Neuronal stem cell (in vitro differentiated cells): ENCODE measurements at regions not wholly inside any gene's neighbourhood (a gene's known extent, or its start where the extent isn't known, plus 50 kb on each side); places are given as distances from the start of the nearest gene placed in this dataset.

Experiments used
- DNase-seq: peaks from one replicate; pipeline ENCODE4 v3.0.0-alpha.2; 2013; ENCODE audit warnings: low spot score
- H2AFZ ChIP-seq: one replicate; pipeline ENCODE4 v1.6.1; 2013; ENCODE audit warnings: mild to moderate bottlenecking, low read length, inconsistent platforms
- H2AK5ac ChIP-seq: 2 replicates; pipeline ENCODE4 v1.6.1; 2013; ENCODE audit warnings: low read depth, mild to moderate bottlenecking, inconsistent platforms, low read length, moderate library complexity, mixed read lengths
- H2BK120ac ChIP-seq: 2 replicates; pipeline ENCODE4 v1.6.1; 2013; ENCODE audit warnings: low read depth, mild to moderate bottlenecking, inconsistent platforms, low read length, moderate library complexity, mixed read lengths
- H2BK12ac ChIP-seq: one replicate; pipeline ENCODE4 v1.6.1; 2013; ENCODE audit warnings: low read length, inconsistent platforms
- H2BK15ac ChIP-seq: 2 replicates; pipeline ENCODE4 v1.6.1; 2013; ENCODE audit warnings: mild to moderate bottlenecking, low read length, inconsistent platforms, mixed read lengths
- H2BK5ac ChIP-seq: one replicate; pipeline ENCODE4 v1.6.1; 2013; ENCODE audit warnings: inconsistent platforms, mild to moderate bottlenecking, low read length, moderate library complexity
- H3K14ac ChIP-seq: one replicate; pipeline ENCODE4 v1.6.1; 2013; ENCODE audit warnings: low read length, inconsistent platforms
- H3K18ac ChIP-seq: 2 replicates; pipeline ENCODE4 v1.6.1; 2013; ENCODE audit warnings: low read length, inconsistent platforms
- H3K23ac ChIP-seq: 2 replicates; pipeline ENCODE4 v1.6.1; 2013; ENCODE audit warnings: low read depth, mild to moderate bottlenecking, mixed read lengths, low read length, inconsistent platforms; ENCODE audit not compliant: poor library complexity
- H3K27ac ChIP-seq: replicated peaks from 3 replicates; pipeline ENCODE4 v1.5.1; 2013; ENCODE audit warnings: low read length, inconsistent platforms
- H3K27me3 ChIP-seq, 3 experiments: 2 replicates each; pipeline ENCODE4 v1.6.1; 2013; ENCODE audit warnings: low read length in 3 of 3, mild to moderate bottlenecking in 2 of 3, inconsistent platforms in 1 of 3, low read depth in 1 of 3, mixed read lengths in 1 of 3, moderate library complexity in 1 of 3; ENCODE audit not compliant: control insufficient read depth in 3 of 3, insufficient read depth in 3 of 3
- H3K36me3 ChIP-seq, 2 donors: replicated peaks in 1 of 2; 2 replicates each; pipeline ENCODE4 v1.6.1; 2013; ENCODE audit warnings: low read length in 2 of 2; ENCODE audit not compliant: control insufficient read depth in 2 of 2, insufficient read depth in 2 of 2
- H3K4ac ChIP-seq: 2 replicates; pipeline ENCODE4 v1.6.1; 2013; ENCODE audit warnings: inconsistent platforms, mild to moderate bottlenecking, low read length, moderate library complexity
- H3K4me1 ChIP-seq, 2 donors: 1 replicate in 1 of 2; 2 replicates in 1 of 2; pipeline ENCODE4 v1.6.1; 2013; ENCODE audit warnings: low read length in 2 of 2, low read depth in 1 of 2; ENCODE audit not compliant: control insufficient read depth in 2 of 2, insufficient read depth in 1 of 2
- H3K4me2 ChIP-seq: one replicate; pipeline ENCODE4 v1.6.1; 2013; ENCODE audit warnings: mild to moderate bottlenecking, low read length, inconsistent platforms; ENCODE audit not compliant: insufficient read depth, poor library complexity, severe bottlenecking
- H3K4me3 ChIP-seq, 2 donors: 2 replicates each; pipeline ENCODE4 v1.5.1; 2013; ENCODE audit warnings: low read length in 2 of 2, mild to moderate bottlenecking in 2 of 2, inconsistent platforms in 1 of 2, moderate library complexity in 1 of 2
- H3K79me1 ChIP-seq: one replicate; pipeline ENCODE4 v1.6.1; 2013; ENCODE audit warnings: low read depth, mild to moderate bottlenecking, inconsistent platforms, low read length, moderate library complexity
- H3K9ac ChIP-seq: one replicate; pipeline ENCODE4 v1.6.1; 2013; ENCODE audit warnings: mild to moderate bottlenecking, low read depth, low read length, inconsistent platforms; ENCODE audit not compliant: poor library complexity
- H3K9me3 ChIP-seq, 2 donors: replicated peaks in 1 of 2; 2 replicates each; pipeline versions ENCODE3 to v1.6.1; 2013; ENCODE audit warnings: low read length in 2 of 2, mild to moderate bottlenecking in 2 of 2, inconsistent platforms in 1 of 2, low read depth in 1 of 2, mixed read lengths in 1 of 2, moderate library complexity in 1 of 2; ENCODE audit not compliant: control insufficient read depth in 2 of 2, insufficient read depth in 1 of 2
- H4K8ac ChIP-seq: one replicate; pipeline ENCODE4 v1.6.1; 2013; ENCODE audit warnings: low read depth, mild to moderate bottlenecking, inconsistent platforms, low read length, moderate library complexity
- H4K91ac ChIP-seq: one replicate; pipeline ENCODE4 v1.6.1; 2013; ENCODE audit warnings: low read length, low read depth, mild to moderate bottlenecking, inconsistent platforms; ENCODE audit not compliant: poor library complexity
- WGBS, 2 donors: extraction: QIAGEN DNeasy Blood & Tissue Kit; methylation state at CpG; one replicate each; pipeline ENCODE4 v1.1.7; 2013; ENCODE audit warnings: missing lambda C conversion rate in 2 of 2, mixed read lengths in 1 of 2; ENCODE audit not compliant: insufficient read length in 2 of 2, insufficient replicate concordance in 1 of 2; ENCODE audit errors: extremely low coverage in 2 of 2; 5-methylcytosine and 5-hydroxymethylcytosine counted together

DNA sequence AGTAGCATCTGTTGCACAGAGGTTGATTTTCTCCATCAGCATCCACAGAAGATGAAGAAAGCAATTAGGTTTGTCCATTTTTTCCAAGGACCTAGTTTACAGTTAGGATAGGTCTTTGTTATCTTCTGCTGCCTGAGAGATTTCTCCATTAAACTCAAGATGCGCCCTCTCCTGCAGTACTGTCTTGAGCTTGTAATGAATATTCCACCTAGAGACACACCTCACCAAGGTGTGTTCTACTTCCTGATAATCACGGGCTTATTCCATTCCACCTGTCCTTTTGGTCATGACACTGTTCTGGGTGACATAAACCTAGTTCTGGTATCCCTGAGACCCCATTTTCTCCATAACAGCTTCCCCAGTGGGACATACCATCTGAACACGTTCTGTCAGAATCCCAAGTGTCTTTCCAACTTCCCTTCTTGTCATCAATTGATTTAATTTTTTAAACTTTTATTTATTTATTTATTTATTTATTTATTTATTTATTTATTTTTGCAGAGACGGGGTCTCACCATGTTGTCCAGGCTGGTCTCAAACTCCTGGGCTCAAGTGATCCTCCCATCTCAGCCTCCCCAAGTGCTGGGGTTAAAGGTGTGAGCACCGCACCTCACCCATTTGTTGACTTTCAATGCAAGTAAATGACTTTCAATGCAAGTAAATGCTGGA, 75.6 kb upstream of the HS3ST5 start:
- Histone ChIP-seq H3K9me3 (no peaks in the 10 kb centered on the region), H2AFZ (no peak overlapping the region), H3K79me1 (no peaks in the 10 kb centered on the region), H3K18ac (no peak overlapping the region), H4K8ac (no peak overlapping the region), H2BK15ac (no peak overlapping the region), H3K4me1 (peaks cover 0 to 3% of the 10 kb centered on the region in 2 donors), H2BK5ac (no peak overlapping the region), H3K4ac (no peak overlapping the region), H3K4me3 (no peak overlapping the region), H3K36me3 (no peaks in the 10 kb centered on the region), H3K27ac (no peak overlapping the region), H3K4me2 (no peak overlapping the region), H4K91ac (no peak overlapping the region), H3K14ac (no peak overlapping the region), H2BK12ac (no peak overlapping the region), H3K9ac (no peak overlapping the region), H3K27me3 (peaks cover 0 to 50% (median 0%) of the 10 kb centered on the region in 3 experiments), H2AK5ac (no peak overlapping the region), H2BK120ac (no peak overlapping the region), H3K23ac (no peak overlapping the region)
- no CpG with 5 or more reads among the region's 5 CpGs for WGBS, 2 donors
- no peak for DNase-seq

DNA sequence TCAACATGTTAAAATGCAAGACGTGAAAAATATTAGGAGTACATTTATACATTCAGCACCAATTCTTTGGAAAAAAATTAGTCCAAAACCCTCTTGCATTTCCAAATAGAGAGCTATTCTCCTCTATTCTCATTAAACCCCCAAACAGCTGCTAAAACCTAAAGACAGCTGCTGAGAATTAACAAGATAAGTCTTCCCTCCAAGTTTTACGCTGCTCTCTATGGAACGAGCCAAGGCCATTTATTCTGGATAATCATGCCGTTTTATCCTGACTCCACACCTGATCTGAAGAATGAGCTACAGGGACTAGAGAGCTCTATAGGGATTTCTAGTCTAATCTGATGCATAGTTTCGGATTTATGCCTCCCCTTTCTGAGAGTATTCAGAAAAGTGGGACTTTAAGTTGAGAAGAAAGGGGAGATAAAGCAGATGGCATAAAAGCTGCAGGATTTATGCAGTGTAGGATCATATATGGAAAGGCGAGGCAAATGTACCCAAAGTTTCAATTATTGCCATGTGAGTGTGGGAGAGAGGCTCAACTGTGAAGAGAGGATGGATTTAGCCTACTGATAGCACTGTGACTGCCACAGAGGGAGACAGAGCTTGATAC, 64.7 kb upstream of the HS3ST5 start:
- no peak overlapping the region for H2BK15ac ChIP-seq
- no CpG with 5 or more reads among the region's 6 CpGs for WGBS, 2 donors
- H2BK120ac ChIP-seq: no peak overlapping the region

DNA sequence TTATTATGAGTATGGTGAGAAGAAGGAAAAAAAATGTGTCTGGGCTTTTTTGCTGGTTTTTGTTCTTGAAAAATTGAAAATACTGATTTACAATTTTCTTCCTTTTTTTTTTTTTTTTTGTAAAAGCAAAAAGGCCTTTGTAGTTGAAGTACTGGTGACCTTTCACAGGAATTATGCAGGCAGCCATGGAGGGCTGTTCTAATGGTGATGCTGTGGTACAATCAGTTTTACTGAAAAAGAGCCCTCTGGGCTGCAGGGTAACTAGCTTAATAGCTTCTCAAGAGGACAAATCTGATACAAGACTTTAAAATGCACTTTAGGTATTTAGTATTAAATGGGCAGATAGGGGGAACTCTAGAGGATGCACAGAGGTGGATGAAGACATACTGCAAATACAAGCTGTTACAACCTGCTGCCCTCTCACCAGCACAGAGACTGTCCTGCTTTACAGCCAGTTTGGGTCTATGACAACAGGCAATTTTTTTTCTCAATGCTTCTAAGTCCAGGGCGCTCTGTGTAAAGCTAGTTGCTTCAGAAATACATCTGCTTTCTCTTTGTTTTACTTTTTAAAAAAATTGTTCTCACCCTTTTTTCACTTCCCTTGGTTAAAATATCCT, 61.6 kb upstream of the HS3ST5 start:
- H3K14ac ChIP-seq: no peak overlapping the region
- no peaks in the 10 kb centered on the region for H3K27me3 ChIP-seq
- no peak overlapping the region for H3K9ac ChIP-seq

More for the DNA sequence above, 64.7 kb upstream of the HS3ST5 start:
- Histone ChIP-seq H2BK5ac (no peak overlapping the region), H3K4me3 (no peak overlapping the region), H3K9me3 (no peaks in the 10 kb centered on the region), H3K23ac (no peak overlapping the region), H3K4me2 (no peak overlapping the region), H3K18ac (no peak overlapping the region), H3K4me1 (peaks cover 1 to 3% of the 10 kb centered on the region in 2 donors), H3K27ac (no peak overlapping the region), H3K14ac (no peak overlapping the region), H3K36me3 (no peaks in the 10 kb centered on the region), H4K8ac (no peak overlapping the region), H2AFZ (no peak overlapping the region), H2BK12ac (no peak overlapping the region), H4K91ac (no peak overlapping the region), H3K4ac (no peak overlapping the region), H2AK5ac (no peak overlapping the region), H3K9ac (no peak overlapping the region), H3K27me3 (no peaks in the 10 kb centered on the region), H3K79me1 (no peaks in the 10 kb centered on the region)
- no peak for DNase-seq

DNA sequence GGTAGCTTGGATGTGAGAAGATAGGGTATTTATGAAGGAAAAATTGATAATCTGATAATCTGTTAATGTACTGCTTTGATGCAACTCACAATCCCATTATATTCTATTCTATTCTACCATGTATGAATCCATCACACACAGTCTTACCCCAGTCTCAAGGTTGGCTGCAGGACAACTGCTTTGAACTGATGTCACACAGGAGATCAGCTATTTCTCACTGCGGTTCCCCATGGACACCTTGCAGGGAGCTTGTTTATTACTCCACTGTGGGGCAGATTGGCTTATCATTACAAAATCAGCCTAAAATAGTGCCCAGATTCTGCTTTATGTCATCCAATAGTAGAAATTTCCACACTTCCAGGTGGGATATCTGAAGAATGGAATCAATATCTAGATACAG, 61.0 kb upstream of the HS3ST5 start:
- Histone ChIP-seq H3K79me1 (no peaks in the 10 kb centered on the region), H3K23ac (no peak overlapping the region), H2BK15ac (no peak overlapping the region), H4K91ac (no peak overlapping the region), H2AK5ac (no peak overlapping the region), H3K27ac (no peak overlapping the region), H4K8ac (no peak overlapping the region), H3K4ac (no peak overlapping the region), H3K4me1 (peaks cover 1 to 4% of the 10 kb centered on the region in 2 donors), H3K4me2 (no peak overlapping the region), H2BK5ac (no peak overlapping the region), H3K36me3 (no peaks in the 10 kb centered on the region), H3K14ac (no peak overlapping the region), H3K27me3 (no peaks in the 10 kb centered on the region), H3K9me3 (no peaks in the 10 kb centered on the region), H3K18ac (no peak overlapping the region), H2BK12ac (no peak overlapping the region), H2BK120ac (no peak overlapping the region), H3K9ac (no peak overlapping the region), H2AFZ (no peak overlapping the region), H3K4me3 (no peak overlapping the region)
- WGBS, 2 donors: no CpG with 5 or more reads among the region's 1 CpG
- no peak for DNase-seq

More for the DNA sequence above, 61.6 kb upstream of the HS3ST5 start:
- H3K4me1 ChIP-seq: peaks cover 1 to 4% of the 10 kb centered on the region in 2 donors
- no peak overlapping the region for H3K23ac ChIP-seq
- H2BK5ac ChIP-seq: no peak overlapping the region
- no peak overlapping the region for H2BK15ac ChIP-seq
- H4K91ac ChIP-seq: no peak overlapping the region
- no peak overlapping the region for H2AK5ac ChIP-seq
- H3K4me2 ChIP-seq: no peak overlapping the region
- H3K9me3 ChIP-seq: no peaks in the 10 kb centered on the region
- no peaks in the 10 kb centered on the region for H3K79me1 ChIP-seq
- H2BK12ac ChIP-seq: no peak overlapping the region
- H3K18ac ChIP-seq: no peak overlapping the region
- no peak overlapping the region for H3K4me3 ChIP-seq
- DNase-seq: no peak
- H3K27ac ChIP-seq: no peak overlapping the region
- no CpG with 5 or more reads among the region's 1 CpG for WGBS, 2 donors
- no peak overlapping the region for H2BK120ac ChIP-seq
- H2AFZ ChIP-seq: no peak overlapping the region
- H3K4ac ChIP-seq: no peak overlapping the region
- H4K8ac ChIP-seq: no peak overlapping the region
- H3K36me3 ChIP-seq: no peaks in the 10 kb centered on the region
